Activated CD4-positive, alpha-beta T cell treated with anti-CD3 and anti-CD28 coated beads, Interleukin-2, amount 50 U/mL, for 1 hour (primary cell): ENCODE measurements at regions not wholly inside any gene's neighbourhood (a gene's known extent, or its start where the extent isn't known, plus 50 kb on each side); places are given as distances from the start of the nearest gene placed in this dataset.
"Not testable (repeated sequence)": the region's sequence is repeated elsewhere in the genome, so short reads cannot be mapped to it uniquely, and the experiment has no call there.

Experiments used
- DNase-seq: peaks from one replicate; pipeline ENCODE4 v3.0.0-alpha.2; 2020

GRCh38 chr2:58720770-58721697, 479.9 kb upstream of the FANCL start:
- no peak for DNase-seq

GRCh38 chr2:58720033-58720769, 479.1 kb upstream of the FANCL start:
- DNase-seq: no peak

- no peak for DNase-seq
These were observed 474.2 kb upstream of the FANCL start for GRCh38 chr2:58715344-58715743.

GRCh38 chr2:58714238-58714637, 473.1 kb upstream of the FANCL start:
- no peak for DNase-seq

GRCh38 chr2:58710795-58711279, 469.7 kb upstream of the FANCL start:
- no peak for DNase-seq

- no peak for DNase-seq
These were observed 468.7 kb upstream of the FANCL start for GRCh38 chr2:58709687-58710354.

- DNase-seq: no peak
These were observed 468.1 kb upstream of the FANCL start for GRCh38 chr2:58709274-58709673.

- no peak for DNase-seq
These were observed 467.4 kb upstream of the FANCL start for GRCh38 chr2:58708565-58708964.

GRCh38 chr2:58702302-58702885, 461.3 kb upstream of the FANCL start:
- no peak for DNase-seq

GRCh38 chr2:58701688-58702301, 460.7 kb upstream of the FANCL start:
- DNase-seq: no peak

- no peak for DNase-seq
These were observed 459.5 kb upstream of the FANCL start for GRCh38 chr2:58700591-58700990.

- no peak for DNase-seq
These were observed 458.3 kb upstream of the FANCL start for GRCh38 chr2:58699411-58699810.

GRCh38 chr2:58698620-58699019, 457.5 kb upstream of the FANCL start:
- DNase-seq: no peak

GRCh38 chr2:58694114-58694513, 453.0 kb upstream of the FANCL start:
- not testable (repeated sequence) for DNase-seq

GRCh38 chr2:58691041-58691440, 449.9 kb upstream of the FANCL start:
- not testable (repeated sequence) for DNase-seq

- no peak for DNase-seq
These were observed 447.7 kb upstream of the FANCL start for GRCh38 chr2:58688813-58689212.

- no peak for DNase-seq
These were observed 445.7 kb upstream of the FANCL start for GRCh38 chr2:58686776-58687175.

GRCh38 chr2:58680755-58681310, 439.7 kb upstream of the FANCL start:
- DNase-seq: no peak

GRCh38 chr2:58677748-58678147, 436.6 kb upstream of the FANCL start:
- DNase-seq: no peak

- no peak for DNase-seq
These were observed 430.6 kb upstream of the FANCL start for GRCh38 chr2:58671675-58672074.

- no peak for DNase-seq
These were observed 428.9 kb upstream of the FANCL start for GRCh38 chr2:58669998-58670397.

- DNase-seq: no peak
These were observed 426.1 kb upstream of the FANCL start for GRCh38 chr2:58667137-58667774.
